Lung (tissue), 11 donors: ENCODE measurements at regions not wholly inside any gene's neighbourhood (a gene's known extent, or its start where the extent isn't known, plus 50 kb on each side); places are given as distances from the start of the nearest gene placed in this dataset.

Experiments
- ATAC-seq: fragments of 200-7000 bp; cut with Tn5 transposase; one replicate; pipeline ENCODE4 v1.9.1; 2020; ENCODE audit warnings: moderate number of reproducible peaks; ENCODE audit not compliant: insufficient read depth, low FRiP score
- DNase-seq, 3 donors: peaks; one replicate each; pipeline ENCODE4 v3.0.0-alpha.2; 2013 to 2017
- H3K27ac ChIP-seq, 2 donors: one replicate each; pipeline ENCODE4 v1.5.1; 2013; ENCODE audit warnings: mild to moderate bottlenecking in 2 of 2, moderate library complexity in 2 of 2, control low read depth in 1 of 2, inconsistent platforms in 1 of 2, low read depth in 1 of 2, low read length in 1 of 2
- H3K27me3 ChIP-seq, 3 donors: one replicate each; pipeline ENCODE4 v1.5.1; 2013; ENCODE audit warnings: low read length in 2 of 3; ENCODE audit not compliant: control insufficient read depth in 3 of 3, insufficient read depth in 3 of 3
- H3K36me3 ChIP-seq, 4 donors: one replicate each; pipeline ENCODE4 v1.5.1; 2013; ENCODE audit warnings: low read length in 4 of 4, mild to moderate bottlenecking in 1 of 4, moderate library complexity in 1 of 4; ENCODE audit not compliant: control insufficient read depth in 4 of 4, insufficient read depth in 4 of 4
- H3K4me1 ChIP-seq, 5 donors: one replicate each; pipeline ENCODE4 v1.5.1; 2013; ENCODE audit warnings: low read length in 5 of 5, mild to moderate bottlenecking in 2 of 5, moderate library complexity in 1 of 5; ENCODE audit not compliant: control insufficient read depth in 5 of 5, insufficient read depth in 5 of 5
- H3K4me3 ChIP-seq: one replicate; pipeline ENCODE4 v1.5.1; 2013; ENCODE audit warnings: mild to moderate bottlenecking, control low read depth, moderate library complexity
- H3K9ac ChIP-seq, 2 donors: one replicate each; pipeline ENCODE4 v1.5.1; 2013; ENCODE audit warnings: low read length in 2 of 2, control low read depth in 1 of 2; ENCODE audit not compliant: insufficient read depth in 1 of 2
- H3K9me3 ChIP-seq, 4 donors: one replicate each; pipeline ENCODE4 v1.5.1; 2013; ENCODE audit warnings: low read length in 3 of 4, mild to moderate bottlenecking in 1 of 4, moderate library complexity in 1 of 4; ENCODE audit not compliant: control insufficient read depth in 4 of 4, insufficient read depth in 3 of 4
- CTCF ChIP-seq: IDR thresholded peaks from 2 replicates; pipeline ENCODE4 v1.5.1; 2012; ENCODE audit warnings: mild to moderate bottlenecking; ENCODE audit errors: control extremely low read depth, extremely low read depth
- WGBS, 2 donors: extraction: QIAGEN DNeasy Blood & Tissue Kit; methylation state at CpG; one replicate each; pipeline ENCODE4 v1.1.7; 2013; 5-methylcytosine and 5-hydroxymethylcytosine counted together
- donor health status: control.
- donor health status: control.
- donor health status: Bipolar disorder and iron deficiency.
- donor health status: healthy.
- donor health status: DM: yes; HTN: yes; CAD: no.

- Histone ChIP-seq H3K4me1 (peaks cover 0 to 49% (median 2%) of the 10 kb centered on the region in 5 donors), H3K4me3 (no peak overlapping the region), H3K27me3 (peaks cover 0 to 30% (median 0%) of the 10 kb centered on the region in 3 donors), H3K9me3 (no peaks in the 10 kb centered on the region), H3K9ac (peak overlapping the region in 1 of 2 donors; percentile 30), H3K27ac (no peak overlapping the region), H3K36me3 (no peaks in the 10 kb centered on the region)
- DNase-seq (peak in 1 of 3 donors; percentile 46), ATAC-seq (no peak)
- TF ChIP-seq CTCF, result no peak
- 51 to 65% methylated on average over 12 of the region's 12 CpGs for WGBS, 2 donors
These were observed 142.8 kb upstream of the FOXF1 start for GRCh38 chr16:86367291-86368072.

- H3K4me1 ChIP-seq, result peaks cover 0 to 42% (median 2%) of the 10 kb centered on the region in 5 donors
- ATAC-seq, result no peak
- H3K27me3 ChIP-seq, result peaks cover 0 to 30% (median 0%) of the 10 kb centered on the region in 3 donors
- no peaks in the 10 kb centered on the region for H3K36me3 ChIP-seq
- 77 to 91% methylated on average over 12 of the region's 12 CpGs for WGBS, 2 donors
- no peak for TF ChIP-seq CTCF
- H3K4me3 ChIP-seq, result no peak overlapping the region
- H3K9ac ChIP-seq, result no peak overlapping the region
- H3K9me3 ChIP-seq, result no peaks in the 10 kb centered on the region
- no peak overlapping the region for H3K27ac ChIP-seq
- no peak for DNase-seq
These were observed 142.1 kb upstream of the FOXF1 start for GRCh38 chr16:86368261-86368660.

GRCh38 chr16:86370062-86370461, 140.3 kb upstream of the FOXF1 start:
- ATAC-seq, result no peak
- no peak overlapping the region for H3K27ac ChIP-seq
- H3K9ac ChIP-seq, result no peak overlapping the region
- H3K9me3 ChIP-seq, result peaks cover 0 to 8% (median 0%) of the 10 kb centered on the region in 4 donors
- H3K27me3 ChIP-seq, result peaks cover 0 to 21% (median 0%) of the 10 kb centered on the region in 3 donors
- H3K4me3 ChIP-seq, result no peak overlapping the region
- WGBS, 2 donors, result 73 to 91% methylated on average over 6 of the region's 6 CpGs
- H3K36me3 ChIP-seq, result no peaks in the 10 kb centered on the region
- TF ChIP-seq CTCF, result no peak
- DNase-seq, result no peak
- peaks cover 0 to 27% (median 2%) of the 10 kb centered on the region in 5 donors for H3K4me1 ChIP-seq
